BLaER1 (cell line): ENCODE measurements at regions not wholly inside any gene's neighbourhood (a gene's known extent, or its start where the extent isn't known, plus 50 kb on each side); places are given as distances from the start of the nearest gene placed in this dataset.

Experiments used
- H3K27ac ChIP-seq: shearing (Covaris generic); formaldehyde crosslinking; 2 replicates; pipeline ENCODE4 v1.8.1; 2022
- H3K27me3 ChIP-seq: shearing (Covaris generic); formaldehyde crosslinking; 2 replicates; pipeline ENCODE4 v1.8.1; 2022
- H3K36me3 ChIP-seq: shearing (Covaris generic); formaldehyde crosslinking; 2 replicates; pipeline ENCODE4 v1.8.1; 2022
- H3K4me1 ChIP-seq: shearing (Covaris generic); formaldehyde crosslinking; 2 replicates; pipeline ENCODE4 v1.8.1; 2022
- H3K4me2 ChIP-seq: shearing (Covaris generic); formaldehyde crosslinking; 2 replicates; pipeline ENCODE4 v1.8.1; 2022
- H3K4me3 ChIP-seq: shearing (Covaris generic); formaldehyde crosslinking; 2 replicates; pipeline ENCODE4 v1.8.1; 2022
- H3K9ac ChIP-seq: shearing (Covaris generic); formaldehyde crosslinking; 2 replicates; pipeline ENCODE4 v1.8.1; 2022
- H3K9me3 ChIP-seq: shearing (Covaris generic); formaldehyde crosslinking; 2 replicates; pipeline ENCODE4 v1.8.1; 2022
- H4K20me1 ChIP-seq: shearing (Covaris generic); formaldehyde crosslinking; 2 replicates; pipeline ENCODE4 v1.8.1; 2022
- Cebpa-rat ChIP-seq: shearing (Covaris generic); IDR thresholded peaks from 2 replicates; pipeline ENCODE4 v1.8.1; 2022

DNA sequence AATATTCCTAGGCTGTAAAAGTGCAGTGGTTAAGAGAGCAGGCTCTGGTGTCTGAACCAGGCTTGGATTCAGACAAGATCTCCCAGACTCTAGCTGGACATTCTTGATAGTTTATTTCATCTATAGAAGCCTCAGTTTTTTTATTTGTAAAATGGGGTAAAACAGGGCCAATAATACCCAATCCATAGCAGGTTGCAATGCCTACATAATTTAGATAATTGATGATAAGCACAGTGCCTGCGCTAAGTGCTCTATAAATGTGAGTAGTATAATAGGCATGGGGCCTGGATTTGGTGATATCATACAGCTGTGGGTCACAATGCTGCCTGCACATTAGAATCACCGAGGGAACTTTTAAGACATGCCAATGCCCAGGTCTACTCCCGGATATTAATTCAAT is 603.5 kb downstream of the ISL1 start:
- Histone ChIP-seq H3K36me3 (no peaks in the 10 kb centered on the region), H3K4me1 (peaks cover 11% of the 10 kb centered on the region), H3K27ac (no peak overlapping the region)

DNA sequence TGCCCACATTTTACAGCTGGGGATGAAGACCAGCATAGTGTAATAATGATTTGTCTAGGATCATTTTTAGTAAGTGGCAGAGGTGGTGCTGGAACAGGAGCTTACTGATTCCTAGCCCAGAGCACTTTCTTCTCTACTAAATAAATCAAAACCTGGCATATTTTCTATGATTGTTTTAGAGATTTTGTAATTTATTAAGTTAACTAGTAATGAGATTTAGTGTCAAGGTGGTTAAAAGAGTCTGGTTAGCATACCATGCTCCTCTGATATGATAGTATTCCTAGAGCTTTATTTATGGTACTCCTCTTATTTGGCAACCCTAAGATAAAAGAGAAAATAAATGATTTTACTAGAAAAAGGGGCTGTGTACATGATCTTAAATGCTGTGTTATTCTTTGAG is 604.0 kb downstream of the ISL1 start:
- TF ChIP-seq Cebpa-rat = no peak
- peaks cover 11% of the 10 kb centered on the region for H3K4me1 ChIP-seq
- H3K27ac ChIP-seq = no peak overlapping the region
- peak overlapping the region; percentile 57 for H3K4me2 ChIP-seq
- no peaks in the 10 kb centered on the region for H3K27me3 ChIP-seq
- no peak overlapping the region for H3K9ac ChIP-seq
- H3K9me3 ChIP-seq = no peaks in the 10 kb centered on the region
- H4K20me1 ChIP-seq = no peaks in the 10 kb centered on the region
- H3K36me3 ChIP-seq = no peaks in the 10 kb centered on the region
- no peak overlapping the region for H3K4me3 ChIP-seq

More for the DNA sequence above, 603.5 kb downstream of the ISL1 start:
- Histone ChIP-seq H3K9ac (no peak overlapping the region), H4K20me1 (no peaks in the 10 kb centered on the region), H3K9me3 (no peaks in the 10 kb centered on the region), H3K27me3 (no peaks in the 10 kb centered on the region), H3K4me3 (no peak overlapping the region), H3K4me2 (no peak overlapping the region)
- no peak for TF ChIP-seq Cebpa-rat

DNA sequence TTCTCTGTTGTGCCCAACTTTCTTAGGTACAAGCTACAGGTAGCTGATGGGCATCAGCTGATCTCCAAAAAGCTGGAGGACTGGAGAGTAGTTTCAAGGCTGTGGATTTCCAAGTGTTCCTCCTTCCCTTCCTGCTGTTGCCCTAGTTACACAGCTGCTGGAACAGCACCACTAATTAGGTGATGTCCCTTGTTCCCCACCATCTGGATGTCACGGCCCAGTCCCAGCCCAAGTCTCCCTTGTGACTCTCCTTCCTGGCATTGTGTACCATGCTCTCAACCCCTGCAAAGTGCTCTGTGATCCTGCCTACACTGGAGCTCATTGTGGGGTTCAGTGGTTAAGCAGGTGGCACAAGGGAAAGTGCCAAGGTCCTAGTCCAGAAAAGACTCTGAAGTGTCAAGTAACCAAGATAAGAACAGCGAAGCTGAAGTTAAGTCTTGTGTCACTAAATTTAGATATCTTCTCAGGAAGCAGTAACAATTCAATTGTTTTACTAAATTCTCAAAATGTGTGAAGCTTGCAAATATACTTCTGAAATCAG is 604.5 kb downstream of the ISL1 start:
- Histone ChIP-seq H3K4me2 (peak overlapping the region; percentile 57), H3K27me3 (no peaks in the 10 kb centered on the region)
- TF ChIP-seq Cebpa-rat = no peak

DNA sequence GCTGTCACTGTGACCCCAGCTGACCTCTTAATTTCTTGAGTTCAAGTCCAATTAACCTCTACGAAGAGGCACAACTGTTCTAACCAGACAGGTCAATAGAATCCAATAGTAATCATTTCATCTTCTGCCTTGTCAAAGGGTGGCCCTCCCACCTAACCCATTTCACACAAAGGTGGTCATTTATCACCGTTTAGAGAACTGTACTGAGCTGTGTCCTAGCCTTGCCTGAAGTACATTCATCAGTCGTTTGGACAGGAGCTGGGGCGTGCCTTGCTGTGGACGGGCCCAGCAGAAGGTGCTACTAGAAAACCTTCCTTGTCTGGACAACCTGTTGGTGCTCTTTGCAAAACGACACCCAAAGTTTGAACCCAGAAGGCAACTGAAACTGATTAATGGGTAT is 605.4 kb downstream of the ISL1 start:
- Histone ChIP-seq H3K4me1 (peaks cover 11% of the 10 kb centered on the region), H4K20me1 (no peaks in the 10 kb centered on the region), H3K36me3 (no peaks in the 10 kb centered on the region), H3K27me3 (no peaks in the 10 kb centered on the region), H3K9me3 (no peaks in the 10 kb centered on the region), H3K9ac (no peak overlapping the region), H3K4me2 (no peak overlapping the region), H3K27ac (no peak overlapping the region), H3K4me3 (no peak overlapping the region)
- TF ChIP-seq Cebpa-rat = no peak

More for the DNA sequence above, 604.5 kb downstream of the ISL1 start:
- H3K4me3 ChIP-seq = no peak overlapping the region
- no peaks in the 10 kb centered on the region for H3K36me3 ChIP-seq
- no peak overlapping the region for H3K27ac ChIP-seq
- peaks cover 11% of the 10 kb centered on the region for H3K4me1 ChIP-seq
- no peaks in the 10 kb centered on the region for H4K20me1 ChIP-seq
- no peaks in the 10 kb centered on the region for H3K9me3 ChIP-seq
- no peak overlapping the region for H3K9ac ChIP-seq

DNA sequence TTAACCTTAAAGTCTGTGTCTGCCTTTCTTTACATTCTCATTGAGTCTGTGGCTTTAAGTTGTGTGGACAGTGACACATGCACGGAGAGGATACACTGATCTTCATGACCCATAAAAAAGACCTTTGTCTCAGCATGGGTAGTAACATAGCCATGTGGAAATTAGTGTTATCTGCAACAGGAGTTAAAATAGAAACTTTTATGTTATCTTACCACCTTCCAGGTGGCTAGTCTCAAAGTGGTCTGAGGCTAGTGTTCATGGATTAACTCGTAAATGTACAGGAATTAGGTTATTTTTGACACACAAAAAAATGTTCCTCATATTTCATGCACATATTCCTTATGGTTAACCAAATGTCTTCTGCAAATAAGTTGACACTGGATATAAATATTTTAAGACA is 607.0 kb downstream of the ISL1 start:
- Histone ChIP-seq H3K4me2 (no peak overlapping the region), H3K9me3 (no peaks in the 10 kb centered on the region), H3K4me1 (peaks cover 11% of the 10 kb centered on the region), H3K36me3 (no peaks in the 10 kb centered on the region), H4K20me1 (no peaks in the 10 kb centered on the region), H3K27ac (no peak overlapping the region), H3K9ac (no peak overlapping the region), H3K4me3 (no peak overlapping the region), H3K27me3 (no peaks in the 10 kb centered on the region)
- TF ChIP-seq Cebpa-rat = no peak

DNA sequence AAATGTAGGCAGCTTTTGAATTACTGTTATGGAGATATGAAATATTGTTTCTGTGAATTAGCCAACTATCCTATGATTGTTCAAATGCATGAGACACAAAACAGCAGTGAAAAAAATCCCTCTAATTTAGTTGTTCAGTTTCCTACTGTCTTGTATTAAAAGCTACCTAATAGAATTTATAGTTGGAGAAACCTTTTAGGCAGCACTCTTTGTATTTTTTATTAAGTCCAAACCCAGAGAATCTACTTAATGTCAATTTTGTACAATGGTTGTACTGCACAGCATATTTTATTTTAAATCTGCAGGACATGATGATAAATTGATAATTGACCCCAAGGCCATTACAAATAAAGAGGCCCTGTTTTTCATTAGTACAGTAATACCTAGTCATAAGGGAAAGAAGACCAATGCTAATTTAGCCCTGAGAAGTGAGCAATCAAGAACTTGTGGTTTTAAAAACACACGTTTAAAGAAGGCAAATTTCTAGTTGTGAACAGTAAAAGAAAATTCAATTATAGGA is 607.5 kb downstream of the ISL1 start:
- H4K20me1 ChIP-seq = no peaks in the 10 kb centered on the region

DNA sequence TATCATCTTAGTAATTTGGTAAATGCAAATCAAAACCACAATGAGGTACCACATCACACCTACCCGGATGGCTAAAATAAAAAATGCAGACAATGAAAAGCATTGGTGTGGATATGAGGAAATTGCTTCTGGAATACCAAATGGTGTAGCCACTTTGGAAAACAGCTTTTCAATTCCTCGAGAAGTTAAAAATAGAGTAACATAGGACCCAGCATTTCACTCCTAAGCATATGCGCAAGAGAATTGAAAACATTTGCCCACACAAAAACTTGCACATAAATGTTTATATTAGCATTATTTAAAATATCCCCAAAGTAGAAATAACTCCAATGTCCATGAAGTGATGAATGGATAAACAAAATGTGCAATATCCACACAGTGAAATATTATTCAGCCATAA is 608.7 kb downstream of the ISL1 start:
- Histone ChIP-seq H3K9ac (no peak overlapping the region), H3K27me3 (no peaks in the 10 kb centered on the region), H3K9me3 (no peaks in the 10 kb centered on the region), H3K4me3 (no peak overlapping the region), H3K27ac (no peak overlapping the region), H3K36me3 (no peaks in the 10 kb centered on the region), H4K20me1 (no peaks in the 10 kb centered on the region), H3K4me2 (no peak overlapping the region), H3K4me1 (peaks cover 11% of the 10 kb centered on the region)
- no peak for TF ChIP-seq Cebpa-rat

More for the DNA sequence above, 607.5 kb downstream of the ISL1 start:
- Histone ChIP-seq H3K4me3 (no peak overlapping the region), H3K4me1 (peaks cover 11% of the 10 kb centered on the region), H3K36me3 (no peaks in the 10 kb centered on the region), H3K27ac (no peak overlapping the region), H3K9me3 (no peaks in the 10 kb centered on the region), H3K4me2 (no peak overlapping the region), H3K27me3 (no peaks in the 10 kb centered on the region), H3K9ac (no peak overlapping the region)
- no peak for TF ChIP-seq Cebpa-rat

DNA sequence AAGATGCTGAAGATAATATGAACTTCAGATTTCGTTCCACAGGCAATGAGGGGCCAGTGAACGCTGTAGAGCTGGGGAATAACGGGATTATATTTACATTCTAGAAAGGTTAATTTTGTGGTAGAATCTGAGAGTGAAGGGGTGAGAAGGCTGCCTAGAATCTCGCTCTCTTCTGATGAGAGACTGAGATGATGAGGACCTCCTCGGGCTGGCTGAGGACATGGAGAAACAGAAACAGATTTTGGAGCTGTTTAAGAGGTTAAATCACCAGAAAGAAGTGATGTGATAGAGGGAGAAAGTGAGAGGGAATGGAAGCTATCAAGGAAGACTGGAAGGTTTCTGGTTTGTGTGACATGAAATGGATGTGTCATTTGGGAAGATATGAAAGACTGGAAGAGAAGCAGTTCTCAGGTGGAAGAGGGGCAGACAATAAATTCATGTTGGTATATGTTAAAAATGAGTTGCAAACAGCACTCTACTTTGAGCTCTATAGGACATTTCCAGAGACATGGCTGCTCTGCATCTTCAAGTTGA is 612.6 kb downstream of the ISL1 start:
- Histone ChIP-seq H3K4me1 (no peaks in the 10 kb centered on the region), H3K4me2 (no peak overlapping the region), H3K9ac (no peak overlapping the region), H3K27ac (no peak overlapping the region), H3K4me3 (no peak overlapping the region), H3K9me3 (no peaks in the 10 kb centered on the region), H4K20me1 (no peaks in the 10 kb centered on the region), H3K36me3 (no peaks in the 10 kb centered on the region), H3K27me3 (no peaks in the 10 kb centered on the region)
- no peak for TF ChIP-seq Cebpa-rat

DNA sequence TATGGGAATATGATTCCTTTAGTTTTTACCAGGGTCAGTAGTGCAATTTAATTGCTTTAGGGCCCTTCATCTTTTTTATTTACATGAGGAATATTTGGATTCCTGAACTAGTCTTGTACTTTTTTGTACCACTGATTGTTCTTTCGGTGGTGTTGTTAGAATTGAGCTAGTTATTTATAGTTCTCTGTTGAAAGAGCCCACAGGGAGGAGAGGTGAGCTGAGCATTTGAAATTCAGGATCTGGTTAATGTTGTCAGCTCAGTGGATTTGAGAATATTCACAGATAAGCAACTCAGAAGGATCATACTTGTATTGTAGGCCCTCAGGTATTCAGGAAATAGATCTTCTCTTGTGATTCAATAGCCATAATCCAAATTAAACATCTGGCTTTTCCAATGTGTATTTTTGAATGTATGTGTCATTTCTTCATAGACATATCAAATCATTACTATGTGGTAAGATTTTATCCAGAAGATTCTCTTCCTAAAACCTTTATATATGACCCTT is 613.2 kb downstream of the ISL1 start:
- Histone ChIP-seq H3K4me3 (no peak overlapping the region), H3K36me3 (no peaks in the 10 kb centered on the region), H3K9me3 (no peaks in the 10 kb centered on the region), H4K20me1 (no peaks in the 10 kb centered on the region), H3K4me1 (no peaks in the 10 kb centered on the region), H3K27me3 (no peaks in the 10 kb centered on the region), H3K9ac (no peak overlapping the region), H3K4me2 (no peak overlapping the region), H3K27ac (no peak overlapping the region)
- TF ChIP-seq Cebpa-rat = no peak

DNA sequence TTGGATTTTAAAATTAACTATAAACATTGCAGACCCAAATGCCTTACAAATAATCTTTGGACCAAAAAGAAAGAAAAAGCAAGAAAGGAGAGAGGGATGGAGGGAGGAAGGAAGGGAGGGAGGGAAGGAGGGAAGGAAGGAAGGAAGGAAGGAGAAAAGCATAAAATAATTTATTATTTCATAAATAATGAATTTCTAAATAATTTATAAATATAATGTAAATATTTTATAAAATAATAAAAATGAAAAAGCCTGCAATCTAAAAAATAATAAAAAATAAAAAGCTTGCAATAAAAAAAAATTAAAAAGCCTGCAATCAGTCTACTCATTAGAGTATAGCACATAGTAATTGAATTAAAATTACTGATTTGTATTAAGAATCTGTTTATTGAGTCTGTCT is 614.3 kb downstream of the ISL1 start:
- no peaks in the 10 kb centered on the region for H3K27me3 ChIP-seq
- H3K4me2 ChIP-seq = no peak overlapping the region
- no peak for TF ChIP-seq Cebpa-rat
- H3K9me3 ChIP-seq = no peaks in the 10 kb centered on the region
- H3K9ac ChIP-seq = no peak overlapping the region
- H4K20me1 ChIP-seq = no peaks in the 10 kb centered on the region
- no peaks in the 10 kb centered on the region for H3K4me1 ChIP-seq
- no peak overlapping the region for H3K27ac ChIP-seq
- no peak overlapping the region for H3K4me3 ChIP-seq
- no peaks in the 10 kb centered on the region for H3K36me3 ChIP-seq
